GM23338 (cell line): ENCODE measurements at regions not wholly inside any gene's neighbourhood (a gene's known extent, or its start where the extent isn't known, plus 50 kb on each side); places are given as distances from the start of the nearest gene placed in this dataset.

Experiments used
- ATAC-seq: fragments of 200-7000 bp; cut with Tn5 transposase; 3 replicates; pipeline ENCODE4 v1.9.1; 2020
- DNase-seq: peaks from one replicate; pipeline ENCODE4 v3.0.0-alpha.2; 2015; ENCODE audit warnings: low spot score
- H2AFZ ChIP-seq: fragments of 200-600 bp; sonication (generic); 2 replicates; pipeline ENCODE4 v1.8.0; 2016; ENCODE audit warnings: antibody characterized with exemption, mild to moderate bottlenecking, moderate library complexity
- H3F3A ChIP-seq: fragments of 200-600 bp; sonication (generic); replicated peaks from 2 replicates; pipeline ENCODE4 v1.8.0; 2017; ENCODE audit warnings: antibody characterized with exemption, mixed run types, low read depth
- H3K27ac ChIP-seq: fragments of 200-600 bp; sonication (generic); 2 replicates; pipeline ENCODE4 v1.6.1; 2016; ENCODE audit warnings: low read depth
- H3K27me3 ChIP-seq: fragments of 200-600 bp; sonication (generic); 2 replicates; pipeline ENCODE4 v1.8.0; 2016; ENCODE audit warnings: mild to moderate bottlenecking, mixed run types, moderate library complexity; ENCODE audit not compliant: insufficient read depth
- H3K36me3 ChIP-seq: fragments of 200-600 bp; sonication (generic); 2 replicates; pipeline ENCODE4 v1.8.0; 2016; ENCODE audit warnings: mild to moderate bottlenecking; ENCODE audit not compliant: insufficient read depth
- H3K4me1 ChIP-seq: fragments of 200-600 bp; sonication (generic); 2 replicates; pipeline ENCODE4 v1.8.0; 2016; ENCODE audit warnings: mild to moderate bottlenecking, moderate library complexity; ENCODE audit not compliant: insufficient read depth
- H3K4me2 ChIP-seq: fragments of 200-600 bp; sonication (generic); 2 replicates; pipeline ENCODE4 v1.7.1; 2017; ENCODE audit warnings: mixed run types
- H3K4me3 ChIP-seq: fragments of 200-600 bp; sonication (generic); 2 replicates; pipeline ENCODE4 v1.6.1; 2016; ENCODE audit warnings: mixed run types
- H3K79me2 ChIP-seq: fragments of 200-600 bp; sonication (generic); replicated peaks from 2 replicates; pipeline ENCODE4 v1.8.0; 2017; ENCODE audit warnings: mild to moderate bottlenecking; ENCODE audit not compliant: insufficient read depth
- H3K9me2 ChIP-seq: fragments of 200-600 bp; sonication (generic); 2 replicates; pipeline ENCODE4 v1.8.0; 2017; ENCODE audit not compliant: insufficient read depth
- H4K20me1 ChIP-seq: fragments of 200-600 bp; sonication (generic); replicated peaks from 2 replicates; pipeline ENCODE4 v1.8.0; 2017; ENCODE audit warnings: mild to moderate bottlenecking; ENCODE audit not compliant: insufficient read depth
- H3K27ac Mint-ChIP-seq: 2 replicates; pipeline ENCODE4 v1.8.0; 2020; ENCODE audit warnings: inconsistent platforms, mild to moderate bottlenecking, moderate library complexity, mixed read lengths
- H3K27me3 Mint-ChIP-seq: 3 replicates; pipeline ENCODE4 v1.8.0; 2022; ENCODE audit warnings: low read depth, mild to moderate bottlenecking, moderate library complexity, mixed read lengths, inconsistent platforms; ENCODE audit not compliant: insufficient read depth, poor library complexity
- H3K36me3 Mint-ChIP-seq: 3 replicates; pipeline ENCODE4 v1.8.0; 2021; ENCODE audit warnings: low read depth, mild to moderate bottlenecking, inconsistent platforms, moderate library complexity, mixed read lengths
- H3K4me1 Mint-ChIP-seq: 3 replicates; pipeline ENCODE4 v1.8.0; 2020; ENCODE audit warnings: mild to moderate bottlenecking, inconsistent platforms, mixed read lengths
- H3K4me3 Mint-ChIP-seq: 3 replicates; pipeline ENCODE4 v1.8.0; 2021; ENCODE audit warnings: moderate library complexity, mild to moderate bottlenecking, inconsistent platforms, mixed read lengths
- H3K9me3 Mint-ChIP-seq: 3 replicates; pipeline ENCODE4 v1.8.0; 2020; ENCODE audit warnings: moderate library complexity, mild to moderate bottlenecking, inconsistent platforms, mixed read lengths
- EZH2 ChIP-seq: fragments of 200-600 bp; sonication (generic); IDR thresholded peaks from one replicate; pipeline ENCODE4 v1.8.0; 2017; ENCODE audit warnings: antibody characterized with exemption, mild to moderate bottlenecking, low read depth; ENCODE audit not compliant: unreplicated experiment
- JUNB ChIP-seq: IDR thresholded peaks from one replicate; pipeline ENCODE4 v1.6.1; 2016; ENCODE audit warnings: antibody characterized with exemption; ENCODE audit not compliant: unreplicated experiment
- NANOG ChIP-seq: IDR thresholded peaks from 2 replicates; pipeline ENCODE4 v1.6.1; 2016; ENCODE audit warnings: antibody characterized with exemption, borderline replicate concordance
- ZNF331 ChIP-seq: fragments of 250-450 bp; sonication (Bioruptor Pico); IDR thresholded peaks from 2 replicates; pipeline ENCODE4 v1.5.0; 2020; ENCODE audit warnings: low read depth, mild to moderate bottlenecking, moderate library complexity
- TF ChIP-seq, protein P1 (sequence below): fragments of 250-450 bp; sonication (Bioruptor Pico); IDR thresholded peaks from 2 replicates; pipeline ENCODE4 v1.5.0; 2020; ENCODE audit warnings: mild to moderate bottlenecking, moderate library complexity
- TF ChIP-seq, protein P2 (sequence below), 2 experiments: fragments of 200-600 bp in 1 of 2; sonication (generic) in 1 of 2; conservative IDR thresholded peaks; 2 replicates each; pipeline versions ENCODE4 v1.5.1 to v1.6.1; 2016 to 2017; ENCODE audit warnings: antibody characterized with exemption in 2 of 2, low read depth in 2 of 2, mild to moderate bottlenecking in 2 of 2, moderate library complexity in 1 of 2

DNA sequence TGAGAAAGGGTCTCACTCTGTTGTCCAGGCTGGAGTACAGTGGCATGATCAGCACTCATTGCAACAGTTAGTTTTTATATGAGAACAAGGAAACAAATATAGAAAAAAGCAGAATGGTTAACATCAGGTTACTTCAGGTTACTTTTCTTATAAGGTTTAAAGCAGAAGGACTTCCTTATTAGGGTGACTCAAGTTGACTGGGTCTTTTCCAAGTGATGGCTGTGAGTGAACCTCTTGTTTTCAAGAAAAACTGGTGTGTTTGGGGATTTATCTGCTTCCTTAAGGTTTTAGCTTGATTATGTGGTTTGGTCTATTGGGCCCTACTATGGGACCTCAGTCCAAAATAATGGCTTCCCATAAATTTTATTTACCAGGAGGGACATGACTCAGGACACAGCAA lies 99.2 kb downstream of the ARRDC3 start:
- no peak for ATAC-seq
- H3K27ac ChIP-seq: no peak overlapping the region

More for the DNA sequence above, 99.2 kb downstream of the ARRDC3 start:
- H3K4me1 ChIP-seq: peaks cover 10% of the 10 kb centered on the region; the same call in 1 of the 2 replicates
- no peaks in the 10 kb centered on the region for H3K9me2 ChIP-seq
- H3K36me3 ChIP-seq: no peaks in the 10 kb centered on the region
- no peak overlapping the region for H2AFZ ChIP-seq
- no peak overlapping the region for H3K4me2 ChIP-seq
- H3K4me3 ChIP-seq: no peak overlapping the region
- no peak for DNase-seq
- peaks cover 10% of the 10 kb centered on the region for H3K4me1 Mint-ChIP-seq
- H3K36me3 Mint-ChIP-seq: peaks cover 5% of the 10 kb centered on the region; the same call in 2 of the 3 replicates
- peaks cover 27% of the 10 kb centered on the region for H3K27me3 ChIP-seq
- peaks cover 6% of the 10 kb centered on the region; the same call in 1 of the 2 replicates for H3F3A ChIP-seq
- peaks cover 12% of the 10 kb centered on the region for H3K27me3 Mint-ChIP-seq
- no peak overlapping the region for H3K27ac Mint-ChIP-seq
- H4K20me1 ChIP-seq: no peaks in the 10 kb centered on the region
- H3K9me3 Mint-ChIP-seq: peaks cover 5% of the 10 kb centered on the region; the same call in 1 of the 3 replicates
- TF ChIP-seq, protein P1, sequence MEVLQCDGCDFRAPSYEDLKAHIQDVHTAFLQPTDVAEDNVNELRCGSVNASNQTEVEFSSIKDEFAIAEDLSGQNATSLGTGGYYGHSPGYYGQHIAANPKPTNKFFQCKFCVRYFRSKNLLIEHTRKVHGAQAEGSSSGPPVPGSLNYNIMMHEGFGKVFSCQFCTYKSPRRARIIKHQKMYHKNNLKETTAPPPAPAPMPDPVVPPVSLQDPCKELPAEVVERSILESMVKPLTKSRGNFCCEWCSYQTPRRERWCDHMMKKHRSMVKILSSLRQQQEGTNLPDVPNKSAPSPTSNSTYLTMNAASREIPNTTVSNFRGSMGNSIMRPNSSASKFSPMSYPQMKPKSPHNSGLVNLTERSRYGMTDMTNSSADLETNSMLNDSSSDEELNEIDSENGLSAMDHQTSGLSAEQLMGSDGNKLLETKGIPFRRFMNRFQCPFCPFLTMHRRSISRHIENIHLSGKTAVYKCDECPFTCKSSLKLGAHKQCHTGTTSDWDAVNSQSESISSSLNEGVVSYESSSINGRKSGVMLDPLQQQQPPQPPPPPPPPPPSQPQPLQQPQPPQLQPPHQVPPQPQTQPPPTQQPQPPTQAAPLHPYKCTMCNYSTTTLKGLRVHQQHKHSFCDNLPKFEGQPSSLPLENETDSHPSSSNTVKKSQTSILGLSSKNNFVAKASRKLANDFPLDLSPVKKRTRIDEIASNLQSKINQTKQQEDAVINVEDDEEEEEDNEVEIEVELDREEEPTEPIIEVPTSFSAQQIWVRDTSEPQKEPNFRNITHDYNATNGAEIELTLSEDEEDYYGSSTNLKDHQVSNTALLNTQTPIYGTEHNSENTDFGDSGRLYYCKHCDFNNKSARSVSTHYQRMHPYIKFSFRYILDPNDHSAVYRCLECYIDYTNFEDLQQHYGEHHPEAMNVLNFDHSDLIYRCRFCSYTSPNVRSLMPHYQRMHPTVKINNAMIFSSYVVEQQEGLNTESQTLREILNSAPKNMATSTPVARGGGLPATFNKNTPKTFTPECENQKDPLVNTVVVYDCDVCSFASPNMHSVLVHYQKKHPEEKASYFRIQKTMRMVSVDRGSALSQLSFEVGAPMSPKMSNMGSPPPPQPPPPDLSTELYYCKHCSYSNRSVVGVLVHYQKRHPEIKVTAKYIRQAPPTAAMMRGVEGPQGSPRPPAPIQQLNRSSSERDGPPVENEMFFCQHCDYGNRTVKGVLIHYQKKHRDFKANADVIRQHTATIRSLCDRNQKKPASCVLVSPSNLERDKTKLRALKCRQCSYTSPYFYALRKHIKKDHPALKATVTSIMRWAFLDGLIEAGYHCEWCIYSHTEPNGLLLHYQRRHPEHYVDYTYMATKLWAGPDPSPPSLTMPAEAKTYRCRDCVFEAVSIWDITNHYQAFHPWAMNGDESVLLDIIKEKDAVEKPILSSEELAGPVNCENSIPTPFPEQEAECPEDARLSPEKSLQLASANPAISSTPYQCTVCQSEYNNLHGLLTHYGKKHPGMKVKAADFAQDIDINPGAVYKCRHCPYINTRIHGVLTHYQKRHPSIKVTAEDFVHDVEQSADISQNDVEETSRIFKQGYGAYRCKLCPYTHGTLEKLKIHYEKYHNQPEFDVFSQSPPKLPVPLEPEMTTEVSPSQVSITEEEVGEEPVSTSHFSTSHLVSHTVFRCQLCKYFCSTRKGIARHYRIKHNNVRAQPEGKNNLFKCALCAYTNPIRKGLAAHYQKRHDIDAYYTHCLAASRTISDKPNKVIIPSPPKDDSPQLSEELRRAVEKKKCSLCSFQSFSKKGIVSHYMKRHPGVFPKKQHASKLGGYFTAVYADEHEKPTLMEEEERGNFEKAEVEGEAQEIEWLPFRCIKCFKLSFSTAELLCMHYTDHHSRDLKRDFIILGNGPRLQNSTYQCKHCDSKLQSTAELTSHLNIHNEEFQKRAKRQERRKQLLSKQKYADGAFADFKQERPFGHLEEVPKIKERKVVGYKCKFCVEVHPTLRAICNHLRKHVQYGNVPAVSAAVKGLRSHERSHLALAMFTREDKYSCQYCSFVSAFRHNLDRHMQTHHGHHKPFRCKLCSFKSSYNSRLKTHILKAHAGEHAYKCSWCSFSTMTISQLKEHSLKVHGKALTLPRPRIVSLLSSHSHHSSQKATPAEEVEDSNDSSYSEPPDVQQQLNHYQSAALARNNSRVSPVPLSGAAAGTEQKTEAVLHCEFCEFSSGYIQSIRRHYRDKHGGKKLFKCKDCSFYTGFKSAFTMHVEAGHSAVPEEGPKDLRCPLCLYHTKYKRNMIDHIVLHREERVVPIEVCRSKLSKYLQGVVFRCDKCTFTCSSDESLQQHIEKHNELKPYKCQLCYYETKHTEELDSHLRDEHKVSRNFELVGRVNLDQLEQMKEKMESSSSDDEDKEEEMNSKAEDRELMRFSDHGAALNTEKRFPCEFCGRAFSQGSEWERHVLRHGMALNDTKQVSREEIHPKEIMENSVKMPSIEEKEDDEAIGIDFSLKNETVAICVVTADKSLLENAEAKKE (CRISPR knock-in tag): no peak
- no peak for TF ChIP-seq EZH2
- no peak for TF ChIP-seq ZNF331 (CRISPR knock-in tag)
- TF ChIP-seq, protein P2, sequence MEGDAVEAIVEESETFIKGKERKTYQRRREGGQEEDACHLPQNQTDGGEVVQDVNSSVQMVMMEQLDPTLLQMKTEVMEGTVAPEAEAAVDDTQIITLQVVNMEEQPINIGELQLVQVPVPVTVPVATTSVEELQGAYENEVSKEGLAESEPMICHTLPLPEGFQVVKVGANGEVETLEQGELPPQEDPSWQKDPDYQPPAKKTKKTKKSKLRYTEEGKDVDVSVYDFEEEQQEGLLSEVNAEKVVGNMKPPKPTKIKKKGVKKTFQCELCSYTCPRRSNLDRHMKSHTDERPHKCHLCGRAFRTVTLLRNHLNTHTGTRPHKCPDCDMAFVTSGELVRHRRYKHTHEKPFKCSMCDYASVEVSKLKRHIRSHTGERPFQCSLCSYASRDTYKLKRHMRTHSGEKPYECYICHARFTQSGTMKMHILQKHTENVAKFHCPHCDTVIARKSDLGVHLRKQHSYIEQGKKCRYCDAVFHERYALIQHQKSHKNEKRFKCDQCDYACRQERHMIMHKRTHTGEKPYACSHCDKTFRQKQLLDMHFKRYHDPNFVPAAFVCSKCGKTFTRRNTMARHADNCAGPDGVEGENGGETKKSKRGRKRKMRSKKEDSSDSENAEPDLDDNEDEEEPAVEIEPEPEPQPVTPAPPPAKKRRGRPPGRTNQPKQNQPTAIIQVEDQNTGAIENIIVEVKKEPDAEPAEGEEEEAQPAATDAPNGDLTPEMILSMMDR (conservative IDR thresholded peaks at IDR 0.05; ENCODE audit: low read depth in 2 of 2): no peak
- no peak for TF ChIP-seq NANOG
- no peak for TF ChIP-seq JUNB
- no peak overlapping the region for H3K4me3 Mint-ChIP-seq
- H3K79me2 ChIP-seq: no peaks in the 10 kb centered on the region
